AG09319 (cell line): ENCODE measurements at regions not wholly inside any gene's neighbourhood (a gene's known extent, or its start where the extent isn't known, plus 50 kb on each side); places are given as distances from the start of the nearest gene placed in this dataset.
"Not testable (repeated sequence)": the region's sequence is repeated elsewhere in the genome, so short reads cannot be mapped to it uniquely, and the experiment has no call there.

Source experiments
- DNase-seq: peaks from one replicate; pipeline ENCODE4 v3.0.0-alpha.2; 2010; ENCODE audit warnings: low read depth; ENCODE audit errors: extremely low read depth
- CTCF ChIP-seq: IDR thresholded peaks from 2 replicates; pipeline ENCODE4 v1.5.1; 2011; ENCODE audit warnings: low read depth, mild to moderate bottlenecking, inconsistent platforms, low read length, moderate library complexity

GRCh38 chr11:101721270-101721669, 137.5 kb upstream of the TRPC6 start:
- no peak for DNase-seq
- no peak for TF ChIP-seq CTCF

- no peak for DNase-seq
- no peak for TF ChIP-seq CTCF
Measured at GRCh38 chr11:101718402-101718801, 134.6 kb upstream of the TRPC6 start.

GRCh38 chr11:101717619-101718018, 133.8 kb upstream of the TRPC6 start:
- no peak for TF ChIP-seq CTCF
- DNase-seq: no peak

- no peak for DNase-seq
- no peak for TF ChIP-seq CTCF
Measured at GRCh38 chr11:101715281-101715680, 131.5 kb upstream of the TRPC6 start.

GRCh38 chr11:101707477-101707876, 123.7 kb upstream of the TRPC6 start:
- DNase-seq: no peak
- no peak for TF ChIP-seq CTCF

- no peak for DNase-seq
Measured at GRCh38 chr11:101706541-101706940, 122.7 kb upstream of the TRPC6 start.

GRCh38 chr11:101705972-101706371, 122.2 kb upstream of the TRPC6 start:
- no peak for DNase-seq
- TF ChIP-seq CTCF: no peak

More at GRCh38 chr11:101706541-101706940, 122.7 kb upstream of the TRPC6 start:
- TF ChIP-seq CTCF: no peak

GRCh38 chr11:101694869-101695268, 111.1 kb upstream of the TRPC6 start:
- DNase-seq: not testable (repeated sequence)
